Activated effector memory CD4-positive, alpha-beta T cell treated with anti-CD3 and anti-CD28 coated beads, Interleukin-2, amount 50 U/mL, for 16 hours (primary cell): ENCODE measurements at regions not wholly inside any gene's neighbourhood (a gene's known extent, or its start where the extent isn't known, plus 50 kb on each side); places are given as distances from the start of the nearest gene placed in this dataset.
A peak's percentile ranks its signal among the peaks of the same experiment; 100 is the strongest.
"Not testable (repeated sequence)": the region's sequence is repeated elsewhere in the genome, so short reads cannot be mapped to it uniquely, and the experiment has no call there.

Experiments used
- DNase-seq: peaks from one replicate; pipeline ENCODE4 v3.0.0-alpha.2; 2020

GRCh38 chr18:59059140-59059539 lies 80.5 kb upstream of the SEC11C start:
- DNase-seq, result no peak

GRCh38 chr18:59060551-59060950 lies 79.1 kb upstream of the SEC11C start:
- DNase-seq, result no peak

GRCh38 chr18:59061914-59062642 lies 77.6 kb upstream of the SEC11C start:
- DNase-seq, result no peak

GRCh38 chr18:59062643-59063006 lies 77.1 kb upstream of the SEC11C start:
- no peak for DNase-seq

- DNase-seq, result no peak
Measured at GRCh38 chr18:59063300-59063906, 76.3 kb upstream of the SEC11C start.

GRCh38 chr18:59063912-59064311 lies 75.8 kb upstream of the SEC11C start:
- no peak for DNase-seq

- no peak for DNase-seq
Measured at GRCh38 chr18:59065684-59066083, 74.0 kb upstream of the SEC11C start.

- DNase-seq, result peak; percentile 65
Measured at GRCh38 chr18:59067873-59068272, 71.8 kb upstream of the SEC11C start.

GRCh38 chr18:59068276-59069071 lies 71.2 kb upstream of the SEC11C start:
- no peak for DNase-seq

GRCh38 chr18:59070181-59070912 lies 69.3 kb upstream of the SEC11C start:
- peak; percentile 91 for DNase-seq

GRCh38 chr18:59072727-59073421 lies 66.8 kb upstream of the SEC11C start:
- no peak for DNase-seq

- no peak for DNase-seq
Measured at GRCh38 chr18:59075923-59076322, 63.8 kb upstream of the SEC11C start.

- DNase-seq, result no peak
Measured at GRCh38 chr18:59079264-59079663, 60.4 kb upstream of the SEC11C start.

GRCh38 chr18:59079687-59080501 lies 59.8 kb upstream of the SEC11C start:
- not testable (repeated sequence) for DNase-seq

GRCh38 chr18:59083136-59083818 lies 56.4 kb upstream of the SEC11C start:
- no peak for DNase-seq

- no peak for DNase-seq
Measured at GRCh38 chr18:59085126-59085794, 54.4 kb upstream of the SEC11C start.

GRCh38 chr18:59085797-59086196 lies 53.9 kb upstream of the SEC11C start:
- DNase-seq, result no peak

GRCh38 chr18:59086522-59086921 lies 53.2 kb upstream of the SEC11C start:
- no peak for DNase-seq

- no peak for DNase-seq
Measured at GRCh38 chr18:59087391-59087790, 52.3 kb upstream of the SEC11C start.
